Pons (tissue), 1 donor: ENCODE measurements at regions not wholly inside any gene's neighbourhood (a gene's known extent, or its start where the extent isn't known, plus 50 kb on each side); places are given as distances from the start of the nearest gene placed in this dataset.

Source experiments
- DNase-seq: peaks from one replicate; pipeline ENCODE4 v3.0.0-alpha.2; 2016; ENCODE audit warnings: low spot score

- DNase-seq, result no peak
Measured at GRCh38 chr3:57009802-57010201, 50.7 kb upstream of the SPATA12 start.

- no peak for DNase-seq
Measured at GRCh38 chr3:57009367-57009766, 51.1 kb upstream of the SPATA12 start.

GRCh38 chr3:57007521-57008460 is 52.7 kb upstream of the SPATA12 start:
- DNase-seq, result peak; percentile 46

- DNase-seq, result no peak
Measured at GRCh38 chr3:57006949-57007419, 53.5 kb upstream of the SPATA12 start.

GRCh38 chr3:57006179-57006657 is 54.2 kb upstream of the SPATA12 start:
- no peak for DNase-seq

GRCh38 chr3:57004229-57004628 is 56.2 kb upstream of the SPATA12 start:
- no peak for DNase-seq

- no peak for DNase-seq
Measured at GRCh38 chr3:57003676-57004075, 56.8 kb upstream of the SPATA12 start.

- DNase-seq, result no peak
Measured at GRCh38 chr3:57001356-57001755, 59.1 kb upstream of the SPATA12 start.

GRCh38 chr3:57000012-57000411 is 60.5 kb upstream of the SPATA12 start:
- DNase-seq, result no peak

GRCh38 chr3:56999547-56999946 is 60.9 kb upstream of the SPATA12 start:
- DNase-seq, result no peak

GRCh38 chr3:56998076-56998529 is 62.4 kb upstream of the SPATA12 start:
- DNase-seq, result peak; percentile 91

- no peak for DNase-seq
Measured at GRCh38 chr3:56997675-56998074, 62.8 kb upstream of the SPATA12 start.

- no peak for DNase-seq
Measured at GRCh38 chr3:56997041-56997440, 63.4 kb upstream of the SPATA12 start.

GRCh38 chr3:56994391-56994790 is 66.1 kb upstream of the SPATA12 start:
- no peak for DNase-seq

- DNase-seq, result no peak
Measured at GRCh38 chr3:56990641-56991015, 69.8 kb upstream of the SPATA12 start.

- no peak for DNase-seq
Measured at GRCh38 chr3:56989977-56990640, 70.4 kb upstream of the SPATA12 start.

GRCh38 chr3:56989169-56989976 is 71.1 kb upstream of the SPATA12 start:
- DNase-seq, result no peak

- DNase-seq, result peak; percentile 92
Measured at GRCh38 chr3:56988458-56989168, 71.9 kb upstream of the SPATA12 start.

- DNase-seq, result no peak
Measured at GRCh38 chr3:56987238-56987895, 73.1 kb upstream of the SPATA12 start.

GRCh38 chr3:56986347-56986746 is 74.1 kb upstream of the SPATA12 start:
- DNase-seq, result no peak

GRCh38 chr3:56985878-56986277 is 74.6 kb upstream of the SPATA12 start:
- DNase-seq, result no peak
